ENCODE measurements at regions not wholly inside any gene's neighbourhood (a gene's known extent, or its start where the extent isn't known, plus 50 kb on each side); places are given as distances from the start of the nearest gene placed in this dataset.

GRCh38 chr12:61220337-61220736 is 1039.9 kb upstream of the USP15 start:
- 2% methylated on average over 4 of the region's 4 CpGs for WGBS (ENCODE audit: insufficient coverage, low coverage, missing lambda C conversion rate)
- ATAC-seq (no peak), DNase-seq (ENCODE audit: extremely low read depth in 1 of 4, low spot score in 3 of 4) (no peak), FAIRE-seq (no peak)
- Histone ChIP-seq H3K9me3 (replicated peaks; ENCODE audit: control insufficient read depth, insufficient read depth, low read depth, low read length) (no peaks in the 10 kb centered on the region), H2AFZ (ENCODE audit: low read depth, low read length) (no peak overlapping the region), H3K9me1 (ENCODE audit: control insufficient read depth, insufficient read depth, low read length) (no peaks in the 10 kb centered on the region), H3K79me2 (ENCODE audit: control insufficient read depth, insufficient read depth, low read length) (no peaks in the 10 kb centered on the region), H3K27ac (ENCODE audit: extremely low read depth, low read depth, low read length) (no peak overlapping the region), H3K9ac (ENCODE audit: insufficient read depth in 1 of 2, low read depth in 2 of 2, low read length in 2 of 2) (no peak overlapping the region), H4K20me1 (replicated peaks; ENCODE audit: control insufficient read depth, insufficient read depth, low read length) (no peaks in the 10 kb centered on the region), H3K4me1 (replicated peaks in 1 of 2; ENCODE audit: control insufficient read depth in 2 of 2, insufficient read depth in 2 of 2, low read length in 2 of 2) (no peaks in the 10 kb centered on the region), H3K4me2 (ENCODE audit: insufficient read depth, low read length) (no peak overlapping the region), H3K27me3 (ENCODE audit: control insufficient read depth in 2 of 2, insufficient read depth in 2 of 2, low read length in 2 of 2) (no peaks in the 10 kb centered on the region), H3K36me3 (ENCODE audit: control insufficient read depth, insufficient read depth, low read length) (no peaks in the 10 kb centered on the region), H3K4me3 (no peak overlapping the region)
- POLR2A ChIA-PET = no interaction called here
- BruUV-seq (replicated peaks) = no TSS peak
- in situ Hi-C loops (cut with MboI) = no loop called here
- TF ChIP-seq ZNF583 (CRISPR knock-in tag; IDR thresholded peaks at IDR 0.05) (no peak), ZNF3 (CRISPR knock-in tag; IDR thresholded peaks at IDR 0.05) (no peak), ZNF830 (CRISPR knock-in tag; IDR thresholded peaks at IDR 0.05) (no peak), ZBTB8A (IDR thresholded peaks at IDR 0.05; ENCODE audit: partially characterized antibody) (no peak), ILK (tag; IDR thresholded peaks at IDR 0.05; ENCODE audit: borderline replicate concordance, low read depth) (no peak), PML (IDR thresholded peaks at IDR 0.05; ENCODE audit: low read length) (no peak), BCLAF1 (IDR thresholded peaks at IDR 0.05; ENCODE audit: borderline replicate concordance in 1 of 2, control insufficient read depth in 1 of 2, low read depth in 2 of 2, low read length in 1 of 2) (no peak), NR2C1 (IDR thresholded peaks at IDR 0.05) (no peak), NR2C1 (tag; IDR thresholded peaks at IDR 0.05) (no peak), DDX20 (tag; IDR thresholded peaks at IDR 0.05; ENCODE audit: low read depth) (no peak), HNRNPLL (IDR thresholded peaks at IDR 0.05; ENCODE audit: low read depth, low read length, poor library complexity, severe bottlenecking) (no peak), ILF3 (IDR thresholded peaks at IDR 0.05; ENCODE audit: borderline replicate concordance) (no peak), ZNF778 (CRISPR knock-in tag; IDR thresholded peaks at IDR 0.05) (no peak), PHF8 (IDR thresholded peaks at IDR 0.05; ENCODE audit: borderline replicate concordance, low read length) (no peak), DACH1 (IDR thresholded peaks at IDR 0.05; ENCODE audit: partially characterized antibody) (no peak)
- CTCF ChIA-PET (ENCODE audit: low intra/inter-chr PET ratio) = no interaction called here
- intact Hi-C loops (cut with micrococcal nuclease) = no loop called here

Data from K562 (cell line).